ENCODE measurements at regions not wholly inside any gene's neighbourhood (a gene's known extent, or its start where the extent isn't known, plus 50 kb on each side); places are given as distances from the start of the nearest gene placed in this dataset.

DNA sequence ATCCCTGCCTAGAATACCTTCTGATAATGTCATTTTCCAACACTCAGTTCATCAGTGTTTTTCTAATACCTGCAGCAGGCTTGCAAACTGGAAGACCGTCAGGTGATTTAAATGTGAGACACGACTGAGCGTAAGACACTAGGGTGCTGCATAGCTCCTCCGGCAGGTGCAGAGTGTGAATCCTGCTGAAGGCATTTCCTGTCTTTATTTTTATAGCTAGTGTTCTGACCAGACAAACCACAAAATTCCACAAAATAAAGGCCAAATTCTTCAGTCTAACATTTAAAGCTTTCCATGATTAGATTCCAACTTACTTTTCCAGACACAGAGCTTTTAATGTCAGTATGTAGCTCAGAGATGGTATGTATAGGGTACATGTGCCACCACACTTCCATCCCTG lies 70.7 kb downstream of the BBS10 start:
- H3K9me3 ChIP-seq = no peaks in the 10 kb centered on the region
- 84% methylated on average over 4 of the region's 4 CpGs for WGBS
- no peaks in the 10 kb centered on the region for H3K36me3 ChIP-seq
- no peak for TF ChIP-seq POLR2AphosphoS5 (IDR thresholded peaks at IDR 0.05)
- TF ChIP-seq POLR2A (IDR thresholded peaks at IDR 0.05) = no peak
- TF ChIP-seq, protein P1, sequence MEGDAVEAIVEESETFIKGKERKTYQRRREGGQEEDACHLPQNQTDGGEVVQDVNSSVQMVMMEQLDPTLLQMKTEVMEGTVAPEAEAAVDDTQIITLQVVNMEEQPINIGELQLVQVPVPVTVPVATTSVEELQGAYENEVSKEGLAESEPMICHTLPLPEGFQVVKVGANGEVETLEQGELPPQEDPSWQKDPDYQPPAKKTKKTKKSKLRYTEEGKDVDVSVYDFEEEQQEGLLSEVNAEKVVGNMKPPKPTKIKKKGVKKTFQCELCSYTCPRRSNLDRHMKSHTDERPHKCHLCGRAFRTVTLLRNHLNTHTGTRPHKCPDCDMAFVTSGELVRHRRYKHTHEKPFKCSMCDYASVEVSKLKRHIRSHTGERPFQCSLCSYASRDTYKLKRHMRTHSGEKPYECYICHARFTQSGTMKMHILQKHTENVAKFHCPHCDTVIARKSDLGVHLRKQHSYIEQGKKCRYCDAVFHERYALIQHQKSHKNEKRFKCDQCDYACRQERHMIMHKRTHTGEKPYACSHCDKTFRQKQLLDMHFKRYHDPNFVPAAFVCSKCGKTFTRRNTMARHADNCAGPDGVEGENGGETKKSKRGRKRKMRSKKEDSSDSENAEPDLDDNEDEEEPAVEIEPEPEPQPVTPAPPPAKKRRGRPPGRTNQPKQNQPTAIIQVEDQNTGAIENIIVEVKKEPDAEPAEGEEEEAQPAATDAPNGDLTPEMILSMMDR (IDR thresholded peaks at IDR 0.05) = no peak
- no peak overlapping the region for H3K4me3 ChIP-seq
- DNase-seq (ENCODE audit: low spot score) = no peak
- no peak overlapping the region for H3K27ac ChIP-seq
- intact Hi-C loops (cut with DNase I) = no loop called here
- H3K27me3 ChIP-seq (replicated peaks; ENCODE audit: insufficient read depth) = no peaks in the 10 kb centered on the region
- H3K4me1 ChIP-seq (replicated peaks) = no peaks in the 10 kb centered on the region

DNA sequence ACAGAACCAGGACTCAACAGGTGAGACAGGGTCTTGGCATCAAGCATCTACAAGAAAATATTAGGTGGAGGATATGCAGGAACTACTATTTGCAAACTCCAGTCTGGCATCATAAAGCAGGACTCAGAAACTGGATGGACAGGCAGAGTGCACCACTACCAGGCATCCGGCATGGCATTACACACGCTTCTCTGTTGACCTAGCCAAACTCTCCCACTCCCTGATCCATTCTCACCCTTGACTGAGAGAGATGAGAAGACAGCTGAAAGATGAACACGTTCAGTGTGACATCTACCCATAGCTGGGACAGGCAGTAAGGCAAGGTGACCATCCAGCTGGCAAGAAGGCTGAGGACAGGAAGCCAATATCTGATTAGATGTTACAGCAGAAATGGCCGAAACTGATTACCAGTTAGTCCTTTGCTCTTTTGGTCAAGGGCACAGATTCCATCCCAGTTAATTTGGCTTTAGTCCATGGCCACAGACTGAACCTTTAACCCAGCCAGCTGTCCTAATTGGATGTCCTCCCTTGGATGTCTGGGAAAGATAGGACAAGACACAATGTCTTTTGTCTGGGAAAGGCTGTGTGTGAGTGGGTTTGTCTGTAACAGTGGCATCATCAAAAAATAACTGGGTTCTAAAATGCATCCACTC lies 71.6 kb downstream of the BBS10 start:
- no peaks in the 10 kb centered on the region for H3K4me1 ChIP-seq (replicated peaks)
- WGBS = 90% methylated on average over 4 of the region's 4 CpGs
- H3K27ac ChIP-seq = no peak overlapping the region
- no peak overlapping the region for H3K4me3 ChIP-seq
- TF ChIP-seq POLR2A (IDR thresholded peaks at IDR 0.05) (no peak), POLR2AphosphoS5 (IDR thresholded peaks at IDR 0.05) (no peak)
- TF ChIP-seq, protein P1 (IDR thresholded peaks at IDR 0.05) = no peak
- no peak for DNase-seq (ENCODE audit: low spot score)
- intact Hi-C loops (cut with DNase I) = no loop called here
- H3K9me3 ChIP-seq = no peaks in the 10 kb centered on the region
- H3K27me3 ChIP-seq (replicated peaks; ENCODE audit: insufficient read depth) = no peaks in the 10 kb centered on the region
- H3K36me3 ChIP-seq = no peaks in the 10 kb centered on the region

DNA sequence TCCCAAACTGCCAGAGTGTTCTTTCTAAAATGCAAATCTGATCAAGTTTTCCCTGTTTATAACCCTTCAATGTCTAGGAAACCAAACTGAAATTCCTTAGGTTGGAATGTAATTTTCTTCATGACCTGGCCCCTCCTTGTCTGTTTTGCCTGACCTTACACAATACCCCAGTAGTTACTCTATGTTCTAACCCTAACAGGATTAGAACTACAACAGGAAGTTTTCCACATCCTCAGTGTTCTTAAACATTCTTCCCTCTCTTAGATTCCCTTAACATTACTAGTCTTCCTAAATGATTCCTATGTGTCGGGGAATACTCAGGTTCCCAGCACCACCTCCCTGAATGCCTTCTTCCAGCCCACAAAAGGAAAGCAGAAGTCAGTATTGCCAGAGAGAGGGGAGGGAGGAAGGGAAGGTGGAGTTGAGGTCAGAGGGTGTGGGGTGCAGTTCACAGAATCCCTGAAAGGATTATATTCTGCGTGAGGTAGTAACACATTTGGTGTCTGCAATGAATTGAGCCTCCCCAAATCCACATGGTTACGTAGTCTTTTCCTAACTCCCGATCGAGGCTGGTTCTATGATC lies 72.6 kb downstream of the BBS10 start:
- WGBS = 91% methylated on average over 5 of the region's 5 CpGs

DNA sequence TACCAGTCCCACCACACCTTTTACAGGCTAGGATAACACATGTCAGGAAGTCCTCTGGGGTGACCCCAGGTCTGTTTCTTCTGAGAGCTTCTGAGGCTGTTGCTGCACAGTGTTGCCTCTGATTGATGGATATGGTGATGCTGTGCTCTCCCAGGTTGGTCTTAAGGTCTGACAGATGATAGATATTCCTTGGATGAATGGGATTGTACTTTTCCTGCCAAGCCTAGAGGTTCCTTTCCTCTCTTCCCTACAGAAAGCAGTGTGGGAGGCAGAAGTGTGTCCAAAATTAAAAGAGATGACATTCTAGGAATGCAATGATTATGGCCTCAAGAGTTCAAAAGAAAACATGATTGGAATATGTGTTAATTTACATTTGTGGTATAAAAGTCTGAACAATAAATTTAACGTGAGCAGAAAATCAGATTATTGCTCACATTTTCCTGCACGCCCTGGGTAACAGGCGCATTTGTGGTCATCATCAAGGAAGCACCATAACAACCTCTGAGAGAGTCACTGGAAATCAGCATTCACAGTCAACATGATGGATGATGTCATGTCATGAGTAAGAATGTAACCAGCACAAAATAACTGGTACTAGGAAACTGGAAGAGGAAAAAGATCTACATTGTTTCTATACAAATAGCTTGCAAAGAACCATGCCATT lies 73.7 kb downstream of the BBS10 start:
- H3K36me3 ChIP-seq = no peaks in the 10 kb centered on the region
- intact Hi-C loops (cut with DNase I) = no loop called here
- no peak overlapping the region for H3K4me3 ChIP-seq
- 93% methylated on average over 3 of the region's 3 CpGs for WGBS
- no peak for DNase-seq (ENCODE audit: low spot score)
- no peaks in the 10 kb centered on the region for H3K4me1 ChIP-seq (replicated peaks)
- H3K27ac ChIP-seq = no peak overlapping the region
- no peaks in the 10 kb centered on the region for H3K27me3 ChIP-seq (replicated peaks; ENCODE audit: insufficient read depth)
- H3K9me3 ChIP-seq = no peaks in the 10 kb centered on the region
- TF ChIP-seq, protein P1 (IDR thresholded peaks at IDR 0.05) = no peak
- TF ChIP-seq POLR2AphosphoS5 (IDR thresholded peaks at IDR 0.05) (no peak), POLR2A (IDR thresholded peaks at IDR 0.05) (no peak)

More for the DNA sequence above, 72.6 kb downstream of the BBS10 start:
- Histone ChIP-seq H3K4me1 (replicated peaks) (no peaks in the 10 kb centered on the region), H3K27me3 (replicated peaks; ENCODE audit: insufficient read depth) (no peaks in the 10 kb centered on the region), H3K4me3 (no peak overlapping the region), H3K36me3 (no peaks in the 10 kb centered on the region), H3K9me3 (no peaks in the 10 kb centered on the region), H3K27ac (no peak overlapping the region)
- intact Hi-C loops (cut with DNase I) = no loop called here
- TF ChIP-seq, protein P1 (IDR thresholded peaks at IDR 0.05) = no peak
- no peak for TF ChIP-seq POLR2A (IDR thresholded peaks at IDR 0.05)
- TF ChIP-seq POLR2AphosphoS5 (IDR thresholded peaks at IDR 0.05) = no peak
- no peak for DNase-seq (ENCODE audit: low spot score)
